ENCODE measurements at regions not wholly inside any gene's neighbourhood (a gene's known extent, or its start where the extent isn't known, plus 50 kb on each side); places are given as distances from the start of the nearest gene placed in this dataset.

GRCh38 chr6:40860443-40860842 lies 178.6 kb downstream of the UNC5CL start:
- TF ChIP-seq CTCF (IDR thresholded peaks at IDR 0.05; ENCODE audit: low read length) (no peak), EZH2 (IDR thresholded peaks at IDR 0.05; ENCODE audit: borderline replicate concordance, low read length) (no peak)
